ENCODE measurements at regions not wholly inside any gene's neighbourhood (a gene's known extent, or its start where the extent isn't known, plus 50 kb on each side); places are given as distances from the start of the nearest gene placed in this dataset.
A peak's percentile ranks its signal among the peaks of the same experiment; 100 is the strongest.

GRCh38 chr4:180106997-180107396 lies 2136.2 kb upstream of the TENM3 start:
- Histone ChIP-seq H3K4me3 (replicated peaks in 1 of 3) (no peak overlapping the region), H3K36me3 (no peaks in the 10 kb centered on the region), H3K9me3 (no peaks in the 10 kb centered on the region), H3K27me3 (no peaks in the 10 kb centered on the region), H3K27ac (no peak overlapping the region), H3K4me1 (no peaks in the 10 kb centered on the region)
- intact Hi-C loops (cut with DNase I), result no loop called here
- 81 to 85% methylated on average over 6 of the region's 6 CpGs for WGBS, 2 donors
- TF ChIP-seq POLR2A (IDR thresholded peaks at IDR 0.05) (no peak), CTCF (IDR thresholded peaks at IDR 0.05) (no peak)
- no peak for DNase-seq

GRCh38 chr4:180116840-180117239 lies 2126.4 kb upstream of the TENM3 start:
- no peak for DNase-seq
- Histone ChIP-seq H3K4me3 (replicated peaks in 1 of 3) (no peak overlapping the region), H3K4me1 (no peaks in the 10 kb centered on the region), H3K36me3 (no peaks in the 10 kb centered on the region), H3K27ac (no peak overlapping the region), H3K9me3 (no peaks in the 10 kb centered on the region), H3K27me3 (no peaks in the 10 kb centered on the region)
- TF ChIP-seq CTCF (IDR thresholded peaks at IDR 0.05) (no peak), POLR2A (IDR thresholded peaks at IDR 0.05) (no peak)
- WGBS, 2 donors, result 88 to 89% methylated on average over 4 of the region's 4 CpGs
- intact Hi-C loops (cut with DNase I), result no loop called here

- no peaks in the 10 kb centered on the region for H3K27me3 ChIP-seq
- H3K27ac ChIP-seq, result no peak overlapping the region
- DNase-seq, result no peak
- intact Hi-C loops (cut with DNase I), result no loop called here
- no peak overlapping the region for H3K4me3 ChIP-seq (replicated peaks in 1 of 3)
- no peaks in the 10 kb centered on the region for H3K36me3 ChIP-seq
- no peaks in the 10 kb centered on the region for H3K9me3 ChIP-seq
- TF ChIP-seq POLR2A (IDR thresholded peaks at IDR 0.05), result no peak
- TF ChIP-seq CTCF (IDR thresholded peaks at IDR 0.05), result no peak
- H3K4me1 ChIP-seq, result no peaks in the 10 kb centered on the region
- 75 to 81% methylated on average over 3 of the region's 3 CpGs for WGBS, 2 donors
Measured at GRCh38 chr4:180120068-180120467, 2123.1 kb upstream of the TENM3 start.

DNA sequence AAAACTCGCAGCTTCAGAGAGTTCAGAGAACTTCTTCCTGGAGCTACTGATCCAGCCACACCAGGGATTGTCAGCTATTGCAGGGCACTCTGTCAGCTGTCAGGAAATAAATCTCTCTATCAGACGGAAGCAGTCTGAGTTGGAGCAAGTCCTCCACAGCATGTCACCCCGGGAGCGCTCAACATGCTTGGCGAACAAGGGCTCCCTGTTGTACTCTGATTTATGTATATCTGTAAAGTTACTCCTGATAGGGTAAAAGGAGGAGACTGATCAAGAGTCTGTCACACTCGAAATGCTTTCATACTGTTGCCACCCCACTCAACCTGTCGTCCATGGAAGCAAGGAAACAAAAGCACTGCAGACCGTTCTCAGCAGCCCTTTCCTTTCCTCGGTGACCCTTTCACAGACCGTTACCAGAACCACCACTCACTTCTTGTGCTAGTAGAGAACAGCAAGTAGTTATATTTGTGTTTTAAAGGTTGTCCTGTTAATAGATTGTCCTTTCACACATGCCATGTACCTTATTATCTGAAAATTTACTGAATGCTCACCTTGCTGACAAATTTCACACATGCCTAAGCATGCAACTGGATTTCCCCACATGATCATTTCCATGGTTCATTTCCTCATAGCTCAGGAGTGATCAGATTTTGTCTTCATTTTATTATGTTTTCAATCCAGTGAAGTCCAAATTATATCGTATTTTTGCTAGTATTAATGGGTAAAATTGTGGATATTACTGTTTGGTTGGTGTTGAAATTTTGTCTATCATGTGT lies 2108.9 kb upstream of the TENM3 start:
- 17 to 20% methylated on average over 11 of the region's 11 CpGs for WGBS, 2 donors
- no peak overlapping the region for H3K27ac ChIP-seq
- H3K4me3 ChIP-seq (replicated peaks in 1 of 3), result no peak overlapping the region

More for the DNA sequence above, 2108.9 kb upstream of the TENM3 start:
- Histone ChIP-seq H3K4me1 (no peaks in the 10 kb centered on the region), H3K27me3 (no peaks in the 10 kb centered on the region), H3K36me3 (no peaks in the 10 kb centered on the region), H3K9me3 (no peaks in the 10 kb centered on the region)
- intact Hi-C loops (cut with DNase I), result no loop called here
- TF ChIP-seq POLR2A (IDR thresholded peaks at IDR 0.05) (no peak), CTCF (IDR thresholded peaks at IDR 0.05) (no peak)
- peak in 1 of 2 donors; percentile 4 for DNase-seq
